Limb (tissue), 2 donors: ENCODE measurements at regions not wholly inside any gene's neighbourhood (a gene's known extent, or its start where the extent isn't known, plus 50 kb on each side); places are given as distances from the start of the nearest gene placed in this dataset.

Experiments
- DNase-seq, 2 donors: peaks; one replicate each; pipeline ENCODE4 v3.0.0-alpha.2; 2016; ENCODE audit errors: extremely low spot score in 2 of 2

DNA sequence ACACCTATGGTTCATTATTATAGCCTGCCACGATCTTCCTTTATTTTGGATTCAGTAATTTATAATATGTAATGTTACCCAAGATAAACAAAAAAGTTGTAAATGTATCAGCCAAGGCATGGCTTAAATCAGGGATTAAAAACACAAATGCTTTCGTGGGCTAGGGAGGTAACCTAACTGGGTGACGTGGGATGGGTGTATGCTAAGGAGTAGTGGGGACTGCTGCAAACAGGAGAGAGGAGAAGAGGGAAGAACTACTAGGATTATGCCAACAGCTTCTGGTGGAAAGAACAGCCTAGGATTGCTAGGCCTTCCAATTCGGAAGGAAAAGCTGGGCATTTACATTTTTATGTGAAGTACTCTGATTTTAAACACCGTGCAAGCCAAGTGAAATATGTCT lies 244.8 kb upstream of the POU3F2 start:
- no peak for DNase-seq

DNA sequence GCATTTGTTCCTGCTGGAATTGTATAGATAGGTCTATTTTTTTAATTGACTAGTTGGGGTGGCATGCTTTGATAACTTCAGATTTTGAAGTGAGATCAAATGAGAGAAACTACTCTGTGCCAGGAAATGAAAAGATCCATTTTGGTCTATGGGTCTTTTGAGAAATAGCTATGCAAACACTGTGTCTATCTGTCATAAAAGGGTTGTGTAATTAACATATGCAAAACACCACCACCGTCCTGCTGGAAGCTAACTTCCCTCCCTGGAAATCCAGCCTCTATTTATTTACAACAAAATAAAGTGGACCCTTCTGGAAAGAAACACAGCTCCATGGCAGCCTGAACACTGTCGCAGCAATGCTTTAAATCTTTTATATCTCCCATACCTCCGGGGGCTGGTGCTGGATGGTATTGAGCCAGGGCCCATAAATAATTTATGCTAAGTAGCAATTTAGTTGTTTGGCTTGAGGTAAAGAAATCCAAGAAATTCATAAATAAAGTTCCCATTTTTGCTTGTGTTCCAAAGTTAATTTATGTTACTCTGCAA lies 244.2 kb upstream of the POU3F2 start:
- DNase-seq, result no peak

- DNase-seq, result no peak
Measured at GRCh38 chr6:98590997-98591396, 243.4 kb upstream of the POU3F2 start.

DNA sequence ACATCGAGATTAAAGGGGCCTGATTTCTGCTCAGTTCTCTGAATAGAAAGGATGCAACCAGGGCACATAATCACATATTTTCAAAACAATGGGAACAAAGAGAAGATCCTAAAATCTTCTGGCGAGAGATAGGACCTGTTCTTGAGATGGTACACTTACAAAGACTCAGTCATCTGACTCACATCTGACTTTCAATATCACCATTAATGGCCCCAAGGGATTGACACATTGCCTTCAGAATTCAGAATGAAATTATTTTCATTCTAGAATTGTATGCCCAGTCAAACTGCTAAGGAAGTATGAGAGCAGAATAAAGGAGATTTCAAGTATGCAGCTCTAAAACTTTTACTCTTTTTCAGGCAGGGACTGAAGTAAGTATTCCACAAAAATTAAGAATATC lies 240.7 kb upstream of the POU3F2 start:
- DNase-seq, result no peak

DNA sequence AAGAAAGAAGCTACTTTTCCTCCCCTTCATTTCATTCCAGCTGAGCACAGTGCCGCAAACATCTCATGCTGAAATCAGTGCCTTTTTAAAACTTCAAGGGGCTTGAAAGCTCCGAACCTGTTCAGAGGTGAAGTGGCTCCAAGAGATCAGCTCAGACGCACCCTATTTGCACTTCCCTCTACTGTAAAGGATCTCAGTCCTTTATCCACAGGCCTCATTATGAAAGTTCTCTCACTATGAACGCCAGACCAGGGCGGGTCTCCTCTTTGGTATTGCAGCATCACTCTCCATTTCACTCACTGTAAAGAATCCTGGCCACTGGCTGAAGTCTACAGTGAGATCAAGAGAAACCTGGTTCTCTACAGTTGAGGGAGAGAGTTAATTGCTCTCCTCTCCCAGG lies 232.7 kb upstream of the POU3F2 start:
- no peak for DNase-seq

DNA sequence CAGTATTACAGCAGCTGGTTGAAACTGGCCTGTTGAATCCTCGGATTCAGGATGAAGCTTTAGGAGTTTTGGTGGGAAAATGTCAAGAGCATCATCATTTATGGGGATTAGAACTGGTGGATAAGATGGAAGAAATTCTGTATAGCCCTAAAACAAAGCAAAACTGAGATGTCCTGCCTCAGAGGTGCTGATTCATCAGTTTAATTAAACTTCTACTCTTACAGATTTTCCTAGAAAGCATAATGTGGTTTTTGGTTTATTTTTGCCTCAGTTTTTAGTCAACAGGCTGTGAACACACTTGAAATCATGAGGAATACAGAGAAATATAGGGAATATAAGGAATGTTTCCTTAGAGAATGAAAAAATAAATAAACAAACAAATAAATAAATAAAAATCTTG lies 228.7 kb upstream of the POU3F2 start:
- no peak for DNase-seq

GRCh38 chr6:98627129-98627775 lies 207.1 kb upstream of the POU3F2 start:
- no peak for DNase-seq

GRCh38 chr6:98633886-98634285 lies 200.5 kb upstream of the POU3F2 start:
- DNase-seq, result no peak

- no peak for DNase-seq
Measured at GRCh38 chr6:98634569-98634968, 199.8 kb upstream of the POU3F2 start.

DNA sequence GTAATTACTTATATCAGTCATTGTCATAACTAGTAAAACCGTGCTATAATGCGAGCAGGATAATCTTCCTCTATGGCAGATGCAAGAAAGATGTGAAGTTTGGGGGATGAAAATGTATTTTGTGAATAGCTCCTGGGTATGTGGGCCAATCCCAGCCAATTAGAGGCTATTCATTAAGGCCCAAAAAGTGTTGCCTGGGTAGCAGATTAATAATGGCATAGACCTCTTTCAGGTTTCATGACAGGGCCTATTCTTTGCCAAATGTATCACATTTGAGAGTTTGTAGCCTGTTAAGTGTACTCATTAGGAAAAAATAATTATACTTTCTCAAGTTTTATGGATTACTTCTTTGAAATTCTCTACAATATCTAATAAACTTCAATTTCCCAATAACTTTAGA lies 199.2 kb upstream of the POU3F2 start:
- DNase-seq, result no peak

DNA sequence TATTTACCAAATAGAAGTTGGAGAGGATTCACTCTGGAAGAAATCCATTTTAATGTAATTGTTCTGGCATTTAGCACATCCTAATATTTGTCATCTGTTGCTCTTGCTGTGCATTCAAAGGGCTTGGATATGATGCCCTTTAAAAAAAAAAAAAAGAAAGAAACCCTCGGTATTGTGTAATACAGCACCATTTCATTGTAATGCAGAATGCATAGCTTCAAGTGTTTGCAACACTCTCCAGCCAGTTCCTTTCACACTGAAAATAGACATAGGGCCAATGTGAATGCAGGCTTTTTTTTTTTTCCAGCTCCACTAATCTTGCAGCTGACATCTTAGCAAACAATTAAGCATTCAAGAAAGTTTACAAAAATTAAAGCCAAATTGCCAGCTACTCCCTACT lies 197.4 kb upstream of the POU3F2 start:
- no peak for DNase-seq

DNA sequence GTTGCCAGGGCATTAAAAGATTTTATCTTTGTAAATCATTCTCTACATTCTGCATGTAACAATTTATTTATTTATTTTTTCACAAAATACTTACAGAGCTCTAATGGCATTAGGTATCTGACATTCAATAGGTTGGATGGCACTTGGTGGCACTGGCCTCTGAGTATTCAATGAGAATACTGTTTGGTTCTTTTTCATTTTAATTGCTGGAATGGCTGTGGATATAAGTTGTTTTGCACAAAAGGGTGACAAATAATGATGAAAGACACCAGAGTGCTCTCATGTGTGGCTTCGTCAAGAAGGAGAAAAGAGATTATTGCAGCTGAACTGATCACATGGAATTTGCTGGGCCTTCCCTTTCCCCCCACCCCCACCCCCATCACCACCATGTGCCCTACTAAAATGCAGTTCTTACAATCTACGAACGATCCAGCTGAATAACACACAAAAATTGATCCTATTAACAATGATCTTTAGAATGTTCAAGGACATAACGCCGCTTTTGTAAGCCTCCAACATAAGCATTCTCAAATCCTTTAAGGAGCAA lies 195.2 kb upstream of the POU3F2 start:
- no peak for DNase-seq

DNA sequence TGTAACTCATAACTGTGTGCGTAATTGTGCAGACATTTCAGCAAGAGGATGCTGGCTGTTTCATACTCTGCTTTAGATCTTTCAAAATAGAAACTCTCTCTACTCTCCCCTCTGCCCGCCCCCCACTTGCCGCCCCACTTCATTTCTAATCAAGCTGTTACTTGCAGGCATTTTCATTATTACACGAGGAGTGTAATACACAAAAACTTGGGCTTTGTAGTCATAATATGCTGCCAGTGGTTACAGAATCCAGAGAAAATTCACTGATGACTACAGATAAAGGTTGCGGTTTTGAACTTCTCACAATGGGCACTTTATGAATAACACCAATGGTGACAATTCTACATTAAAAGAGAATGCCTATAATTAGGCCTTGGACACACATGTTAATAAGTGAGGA lies 194.0 kb upstream of the POU3F2 start:
- no peak for DNase-seq

GRCh38 chr6:98641949-98642719 lies 192.2 kb upstream of the POU3F2 start:
- DNase-seq, result no peak

- no peak for DNase-seq
Measured at GRCh38 chr6:98644063-98644462, 190.3 kb upstream of the POU3F2 start.

DNA sequence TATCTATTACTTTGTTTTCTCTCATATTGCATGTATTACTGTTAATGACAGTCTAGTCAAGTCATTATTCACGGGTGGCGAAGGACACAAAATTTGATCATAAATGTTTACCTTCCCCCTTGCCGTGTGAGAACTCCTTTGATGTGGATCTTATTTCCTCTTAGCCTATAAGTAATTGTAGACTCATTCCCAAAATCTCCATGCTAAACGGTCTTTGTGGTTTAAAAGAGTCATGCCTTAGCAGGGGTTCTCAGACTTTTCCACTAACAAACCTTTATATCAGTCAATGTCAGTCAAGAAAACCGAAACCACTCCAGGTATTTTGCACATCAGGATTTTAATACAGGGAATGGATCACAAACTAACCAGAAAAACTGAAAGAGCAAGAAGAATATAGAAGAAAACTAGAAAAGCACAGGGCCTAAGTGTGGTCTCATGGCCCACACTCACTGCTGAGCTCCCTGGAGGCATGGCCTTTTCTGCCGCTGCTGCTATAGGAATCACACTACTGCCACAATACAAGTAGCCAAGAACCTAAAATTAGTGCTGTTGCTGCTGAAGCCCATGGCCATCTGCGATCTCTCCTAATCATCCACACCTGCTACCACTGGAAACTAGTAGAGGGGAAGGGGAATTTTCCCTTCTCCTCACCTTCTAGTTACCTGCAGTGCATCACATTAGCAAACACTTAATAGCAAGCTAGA lies 186.0 kb upstream of the POU3F2 start:
- DNase-seq, result no peak

GRCh38 chr6:98650941-98651340 lies 183.4 kb upstream of the POU3F2 start:
- no peak for DNase-seq

DNA sequence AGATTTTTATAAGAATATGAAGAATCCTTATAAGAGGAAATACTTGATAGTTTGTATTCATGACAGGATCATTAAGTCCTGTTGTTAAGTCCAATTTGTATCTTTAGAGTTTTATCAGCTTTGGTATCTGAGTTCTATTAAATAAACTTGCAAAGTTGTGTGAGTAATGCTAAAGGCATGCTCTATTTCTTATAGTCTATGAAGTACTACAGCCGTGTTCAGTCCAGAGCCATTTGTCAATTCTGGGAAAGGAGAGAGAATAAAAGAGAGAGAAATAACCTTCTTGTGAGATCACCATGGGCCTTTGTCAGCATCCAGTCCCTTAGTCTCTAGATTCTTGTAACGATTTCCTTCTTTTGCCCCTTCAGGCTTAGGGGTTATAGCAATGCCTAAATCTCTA lies 181.2 kb upstream of the POU3F2 start:
- no peak for DNase-seq

GRCh38 chr6:98657764-98658163 lies 176.6 kb upstream of the POU3F2 start:
- DNase-seq, result peak; percentile 67 to 69

GRCh38 chr6:98669371-98669770 lies 165.0 kb upstream of the POU3F2 start:
- DNase-seq, result no peak

DNA sequence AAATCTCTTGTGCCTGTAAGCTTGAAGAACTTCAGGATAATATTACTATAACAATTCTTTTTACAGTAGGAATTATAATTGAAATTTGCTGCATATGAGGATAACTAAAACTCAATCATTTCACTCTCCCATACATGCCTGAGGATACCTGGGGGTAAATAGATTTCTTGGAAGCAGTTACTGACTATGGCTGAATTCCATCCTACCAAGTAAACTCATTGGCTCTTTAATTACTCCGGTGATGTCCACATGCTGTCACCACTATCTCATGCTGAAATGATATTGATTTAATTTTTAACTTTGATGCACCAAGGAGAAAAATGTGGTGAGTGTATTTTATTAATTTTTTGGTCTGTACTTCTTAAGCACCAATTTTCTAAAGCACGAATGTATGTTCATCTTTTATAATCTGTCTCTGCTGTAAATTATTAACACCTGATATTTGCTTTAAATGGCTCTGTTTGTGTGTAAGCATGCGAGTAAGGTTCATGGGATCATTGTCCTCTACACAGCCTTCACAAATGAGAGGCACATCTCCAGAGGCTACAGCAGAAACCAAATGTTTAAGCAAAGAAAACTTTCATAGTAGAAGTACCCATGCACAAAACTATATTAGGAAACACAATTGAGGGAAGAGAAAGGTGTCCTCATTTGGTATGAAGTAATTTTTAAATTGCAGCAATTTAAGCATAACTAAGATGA lies 164.2 kb upstream of the POU3F2 start:
- DNase-seq, result no peak
